HEK293T (cell line): ENCODE measurements at regions not wholly inside any gene's neighbourhood (a gene's known extent, or its start where the extent isn't known, plus 50 kb on each side); places are given as distances from the start of the nearest gene placed in this dataset.

Experiments
- ARNT ChIP-seq: fragments of 450-650 bp; IDR thresholded peaks from 2 replicates; pipeline ENCODE4 v1.6.1; 2017; ENCODE audit warnings: mild to moderate bottlenecking
- FOXM1 ChIP-seq: fragments of 450-650 bp; IDR thresholded peaks from 2 replicates; pipeline ENCODE4 v1.6.1; 2017; ENCODE audit warnings: mild to moderate bottlenecking, borderline replicate concordance
- LEF1 ChIP-seq: fragments of 450-650 bp; IDR thresholded peaks from 2 replicates; pipeline ENCODE4 v1.6.1; 2017; ENCODE audit warnings: mild to moderate bottlenecking, borderline replicate concordance
- NFRKB ChIP-seq: fragments of 450-650 bp; IDR thresholded peaks from 2 replicates; pipeline ENCODE4 v1.6.1; 2016; ENCODE audit warnings: mild to moderate bottlenecking, moderate library complexity
- ZNF384 ChIP-seq: fragments of 450-650 bp; IDR thresholded peaks from 2 replicates; pipeline ENCODE4 v1.6.1; 2016
- TF ChIP-seq, protein P1 (sequence below): fragments of 450-650 bp; IDR thresholded peaks from 2 replicates; pipeline ENCODE4 v1.6.1; 2016

DNA sequence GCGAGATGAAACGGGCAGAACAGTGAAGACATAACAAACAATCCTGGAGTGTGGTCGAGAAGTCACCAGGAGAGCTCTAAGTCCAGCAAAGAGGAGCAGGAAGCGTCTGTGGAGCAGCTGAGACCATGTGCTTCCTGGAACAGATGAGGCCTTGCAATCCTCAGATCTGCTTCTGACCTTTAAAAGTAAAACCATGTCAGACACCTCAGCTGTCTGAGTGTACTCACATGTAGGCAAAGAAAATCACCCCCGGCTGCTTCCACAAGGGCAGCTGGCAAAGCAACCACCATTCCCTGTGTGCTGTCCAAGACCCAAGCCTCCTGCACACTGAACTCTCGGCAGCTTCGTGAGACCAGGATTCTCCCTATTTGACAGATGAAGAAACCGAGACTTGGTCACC is 76.6 kb downstream of the EDN3 start:
- TF ChIP-seq ARNT (no peak), LEF1 (no peak), ZNF384 (no peak), NFRKB (no peak), FOXM1 (no peak)
- TF ChIP-seq, protein P1, sequence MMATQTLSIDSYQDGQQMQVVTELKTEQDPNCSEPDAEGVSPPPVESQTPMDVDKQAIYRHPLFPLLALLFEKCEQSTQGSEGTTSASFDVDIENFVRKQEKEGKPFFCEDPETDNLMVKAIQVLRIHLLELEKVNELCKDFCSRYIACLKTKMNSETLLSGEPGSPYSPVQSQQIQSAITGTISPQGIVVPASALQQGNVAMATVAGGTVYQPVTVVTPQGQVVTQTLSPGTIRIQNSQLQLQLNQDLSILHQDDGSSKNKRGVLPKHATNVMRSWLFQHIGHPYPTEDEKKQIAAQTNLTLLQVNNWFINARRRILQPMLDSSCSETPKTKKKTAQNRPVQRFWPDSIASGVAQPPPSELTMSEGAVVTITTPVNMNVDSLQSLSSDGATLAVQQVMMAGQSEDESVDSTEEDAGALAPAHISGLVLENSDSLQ = no peak
